ENCODE measurements at regions not wholly inside any gene's neighbourhood (a gene's known extent, or its start where the extent isn't known, plus 50 kb on each side); places are given as distances from the start of the nearest gene placed in this dataset.

- no peak for DNase-seq (ENCODE audit: low spot score)
Measured at GRCh38 chrY:7211971-7212370, 300.4 kb upstream of the AMELY start.

DNA sequence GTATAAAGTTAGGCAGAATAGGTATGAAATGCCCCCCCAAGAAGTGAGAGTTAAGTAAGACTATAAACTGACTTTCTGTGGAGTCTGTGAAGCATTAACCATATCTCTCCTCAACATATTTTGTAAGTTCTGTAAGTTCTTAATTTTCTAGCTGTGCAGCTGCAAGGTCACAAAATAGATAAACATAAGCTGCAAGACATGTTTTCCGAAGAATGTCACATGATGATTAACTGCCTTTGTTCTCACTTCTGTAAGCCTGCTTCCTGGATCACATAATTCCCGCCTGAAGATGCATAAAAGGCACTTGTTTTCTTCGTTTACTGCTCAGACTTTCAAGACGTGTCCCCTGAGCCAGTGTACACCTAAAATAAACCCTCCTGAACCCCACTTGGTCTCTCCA lies 292.9 kb upstream of the AMELY start:
- peak; percentile 2 for DNase-seq (ENCODE audit: low spot score)

DNA sequence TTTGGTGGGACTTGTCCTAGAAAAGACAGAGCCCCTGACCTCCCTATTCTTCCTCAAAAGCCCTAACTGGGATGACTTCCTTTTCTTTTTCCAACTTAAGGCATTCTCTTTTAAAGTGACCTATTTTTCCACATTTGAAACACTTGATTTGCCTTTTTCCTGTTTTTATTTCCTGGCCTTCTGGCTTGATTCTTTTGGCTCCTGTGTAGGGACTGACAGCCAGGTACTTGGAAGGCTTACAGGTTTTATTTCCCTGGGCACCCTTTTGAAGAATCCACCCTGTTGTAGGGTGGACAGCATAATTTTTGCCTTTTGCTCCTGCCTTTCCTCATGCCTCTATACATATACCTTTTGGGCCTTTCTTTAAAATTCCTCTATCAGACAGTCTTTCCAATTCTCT lies 271.0 kb upstream of the AMELY start:
- no peak for DNase-seq (ENCODE audit: low spot score)

- peak; percentile 45 for DNase-seq (ENCODE audit: low spot score)
Measured at GRCh38 chrY:7177631-7178030, 266.1 kb upstream of the AMELY start.

DNA sequence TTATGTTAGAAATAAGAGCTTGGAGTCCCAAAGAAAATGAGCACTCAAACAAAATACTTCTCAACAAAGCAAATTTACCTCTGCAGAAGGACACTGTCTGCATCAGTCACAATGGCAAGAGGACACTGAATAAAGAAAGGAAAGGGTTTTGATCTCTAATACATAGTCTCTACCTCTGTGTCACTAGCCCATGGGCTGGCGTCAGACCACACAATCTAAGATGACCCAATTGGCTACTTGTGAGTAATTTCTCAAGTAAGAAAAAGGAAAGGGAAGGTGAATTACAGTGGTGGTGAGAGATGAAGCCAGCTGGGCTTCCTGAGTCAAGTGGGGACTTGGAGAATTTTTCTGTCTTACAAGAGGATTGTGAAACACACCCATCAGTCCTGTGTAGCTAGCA lies 257.9 kb upstream of the AMELY start:
- no peak for DNase-seq (ENCODE audit: low spot score)

DNA sequence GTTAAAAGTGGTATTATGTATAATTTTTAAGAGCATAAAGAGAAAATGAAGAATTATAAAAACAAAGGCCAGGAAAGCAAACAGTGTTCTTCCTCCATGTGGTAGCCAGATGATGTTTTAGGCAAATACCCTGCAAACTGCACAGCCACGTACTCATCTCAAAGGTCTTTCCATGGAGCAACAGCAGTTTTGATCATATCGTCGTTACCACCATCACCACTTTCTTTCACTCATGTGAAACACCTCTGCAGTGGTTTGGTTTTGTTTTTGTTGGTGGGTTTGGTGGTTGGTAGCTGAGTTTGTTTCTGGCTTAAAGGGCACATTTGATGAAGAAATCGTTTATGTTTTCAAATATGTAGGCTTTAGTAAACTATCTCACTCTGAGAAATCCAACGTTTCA lies 229.9 kb upstream of the AMELY start:
- DNase-seq (ENCODE audit: low spot score): no peak
